Mesenteric fat pad (tissue), 1 donor: ENCODE measurements at regions not wholly inside any gene's neighbourhood (a gene's known extent, or its start where the extent isn't known, plus 50 kb on each side); places are given as distances from the start of the nearest gene placed in this dataset.
"Not testable (repeated sequence)": the region's sequence is repeated elsewhere in the genome, so short reads cannot be mapped to it uniquely, and the experiment has no call there.

Source experiments
- DNase-seq: peaks from one replicate; pipeline ENCODE4 v3.0.0-alpha.2; 2020; ENCODE audit warnings: low spot score
- donor health status: DM: yes; HTN: yes; CAD: no.

DNA sequence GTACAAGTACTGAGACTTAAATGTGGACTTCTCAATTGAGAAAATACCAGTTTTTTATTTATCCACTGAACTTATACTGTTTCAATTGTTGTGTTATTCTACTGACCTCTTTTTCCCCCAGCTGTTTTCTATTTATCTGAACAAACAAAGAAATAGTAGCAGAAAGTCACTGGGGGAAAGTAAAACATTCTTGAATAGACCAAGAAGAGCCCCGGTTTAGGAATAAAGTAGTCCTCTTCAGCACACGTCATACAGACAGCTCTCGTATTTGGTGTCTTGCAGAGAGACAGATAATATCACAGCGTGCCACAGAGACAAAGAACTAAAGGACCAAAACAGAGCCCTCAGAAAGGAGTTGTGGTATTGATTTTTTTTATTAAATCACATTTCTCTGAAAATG lies 1159.1 kb upstream of the CDH8 start:
- DNase-seq = no peak

DNA sequence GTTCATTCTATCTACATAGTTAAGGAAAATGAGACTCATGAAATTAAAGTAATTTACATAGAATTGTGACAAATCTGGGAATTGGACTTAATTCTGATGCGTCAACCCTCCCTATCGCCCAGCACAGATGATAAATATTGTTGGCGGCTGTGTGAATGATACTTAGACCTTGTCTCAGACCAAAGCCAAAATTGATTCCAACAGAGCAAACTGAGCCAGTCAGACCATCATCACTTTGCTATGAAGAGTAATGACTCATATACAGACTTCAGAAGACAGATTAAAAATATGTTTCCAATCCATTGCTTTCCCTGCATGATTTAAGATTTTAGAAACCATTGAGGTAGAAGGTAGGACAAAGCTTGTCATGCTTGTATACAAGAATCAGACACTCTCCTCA lies 1156.7 kb upstream of the CDH8 start:
- no peak for DNase-seq

- no peak for DNase-seq
Measured at GRCh38 chr16:63188086-63188771, 1152.0 kb upstream of the CDH8 start.

- DNase-seq = no peak
Measured at GRCh38 chr16:63187638-63188037, 1151.4 kb upstream of the CDH8 start.

DNA sequence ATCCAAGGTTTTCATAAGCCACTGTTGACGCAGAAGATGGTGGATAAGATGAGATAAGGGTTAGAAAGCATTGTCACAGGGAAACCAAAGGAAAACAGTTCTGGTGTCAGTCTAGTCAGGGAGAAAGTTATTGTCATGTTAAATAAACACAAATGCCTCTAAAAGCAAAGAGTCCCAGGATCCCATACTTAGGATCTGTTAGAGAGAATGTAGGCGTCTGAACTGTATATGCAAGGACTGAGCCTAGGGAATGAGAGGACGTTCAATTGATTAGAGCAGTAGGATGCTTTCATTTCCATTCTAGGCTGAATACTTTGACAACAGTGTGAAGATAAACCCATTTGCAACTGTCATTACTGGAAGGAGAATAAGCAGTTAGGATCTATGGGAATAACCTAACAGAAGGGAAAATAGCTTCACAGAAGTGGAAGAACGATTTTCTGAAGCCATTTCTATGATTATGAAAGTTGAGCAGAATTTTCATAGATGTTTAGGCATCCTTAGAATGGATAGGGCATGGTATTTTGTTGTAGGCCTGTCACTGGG lies 1149.1 kb upstream of the CDH8 start:
- no peak for DNase-seq

- no peak for DNase-seq
Measured at GRCh38 chr16:63183743-63184142, 1147.5 kb upstream of the CDH8 start.

DNA sequence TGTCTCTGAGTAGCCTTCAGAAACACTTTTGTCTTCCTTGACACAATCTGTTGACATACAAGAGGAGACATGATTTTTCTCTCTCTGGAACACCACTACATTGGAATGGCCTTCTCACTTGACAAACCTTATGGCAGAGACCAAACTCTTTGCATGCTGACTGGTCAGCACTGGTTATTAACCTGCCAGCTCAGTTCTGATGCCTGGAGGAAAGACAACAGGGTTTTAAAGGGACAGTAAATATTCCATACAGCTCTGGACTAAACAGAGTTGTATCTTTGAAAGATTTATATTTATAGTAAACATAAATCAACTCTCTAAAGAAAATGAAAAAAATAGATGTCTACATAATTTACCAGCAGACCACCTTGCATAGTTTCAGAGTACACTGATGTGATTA lies 1139.1 kb upstream of the CDH8 start:
- DNase-seq = no peak

GRCh38 chr16:63174801-63175200 lies 1138.6 kb upstream of the CDH8 start:
- DNase-seq = no peak

DNA sequence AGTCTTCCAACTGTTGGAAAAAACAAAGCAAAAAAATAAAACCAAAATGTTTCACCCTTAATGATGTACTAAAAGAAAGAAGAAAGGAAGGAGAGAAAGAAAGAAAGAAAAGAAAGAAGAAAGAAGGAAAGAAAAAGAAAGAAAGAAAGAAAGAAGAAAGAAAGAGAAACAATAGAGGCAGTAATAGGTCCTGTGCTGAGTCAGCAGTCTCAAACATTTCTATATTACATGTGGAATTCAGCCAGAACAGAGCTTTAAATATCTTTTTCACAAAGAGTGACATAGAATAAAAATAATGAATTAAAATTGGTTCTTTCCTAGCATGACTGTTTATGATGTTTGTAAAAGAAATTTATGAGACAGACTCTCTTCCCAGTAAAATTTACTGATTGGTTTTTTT lies 1135.3 kb upstream of the CDH8 start:
- DNase-seq = no peak

GRCh38 chr16:63169100-63169499 lies 1132.9 kb upstream of the CDH8 start:
- no peak for DNase-seq

DNA sequence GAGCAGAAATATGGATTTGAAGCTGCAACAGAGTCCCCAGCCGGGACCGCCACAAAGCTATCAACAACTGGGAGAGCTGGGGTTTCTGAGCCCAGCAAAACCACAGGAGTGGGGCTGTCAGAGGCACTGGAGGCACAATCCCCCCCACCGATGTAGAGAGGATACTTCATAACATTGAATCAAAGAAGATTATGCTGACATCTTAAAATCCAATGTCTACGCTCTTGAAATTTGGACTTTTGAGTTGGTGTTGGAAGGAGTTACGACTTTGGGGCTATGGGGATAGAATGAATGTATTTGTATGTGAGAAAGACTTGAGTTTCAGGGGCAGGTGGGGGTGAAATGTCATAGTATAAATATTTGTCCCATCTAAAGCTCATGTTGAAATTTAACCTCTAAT lies 1121.6 kb upstream of the CDH8 start:
- no peak for DNase-seq

DNA sequence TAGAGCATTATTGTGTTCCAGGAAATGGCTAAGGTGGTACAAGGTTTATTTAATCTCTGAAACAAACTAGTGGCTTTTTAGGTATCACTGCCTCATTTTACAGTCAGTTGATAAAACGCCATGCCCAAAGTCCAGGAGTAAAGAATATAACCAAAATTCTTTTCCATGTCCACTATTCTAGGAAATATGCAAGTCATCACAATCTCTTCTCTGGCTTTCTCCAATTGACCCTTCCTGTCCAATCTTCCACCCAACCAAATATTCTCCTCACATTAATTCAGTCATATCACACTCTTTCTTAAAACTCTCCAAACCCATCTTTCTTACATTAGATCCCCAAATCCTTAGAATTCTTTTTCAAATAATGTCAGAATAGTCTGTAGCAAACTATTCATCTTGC lies 1110.0 kb upstream of the CDH8 start:
- DNase-seq = no peak

DNA sequence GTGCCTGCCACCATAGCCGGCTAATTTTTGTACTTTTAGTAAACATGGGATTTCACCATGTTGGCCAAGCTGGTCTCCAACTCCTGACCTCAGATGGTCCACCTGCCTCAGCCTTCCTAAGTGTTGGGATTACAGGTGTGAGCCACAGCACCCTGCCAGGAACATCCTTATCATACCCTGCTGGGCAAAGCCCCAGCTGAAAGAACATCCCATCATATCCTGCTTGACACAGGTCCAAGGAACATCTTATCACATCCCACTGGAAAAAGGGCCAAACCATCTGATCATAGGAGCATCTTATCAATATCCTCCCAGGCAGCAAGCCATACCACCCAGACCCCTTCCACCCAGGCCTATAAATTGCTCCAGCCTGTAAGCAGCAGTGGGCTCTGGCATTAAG lies 1109.2 kb upstream of the CDH8 start:
- no peak for DNase-seq

GRCh38 chr16:63135069-63135468 lies 1098.8 kb upstream of the CDH8 start:
- no peak for DNase-seq

DNA sequence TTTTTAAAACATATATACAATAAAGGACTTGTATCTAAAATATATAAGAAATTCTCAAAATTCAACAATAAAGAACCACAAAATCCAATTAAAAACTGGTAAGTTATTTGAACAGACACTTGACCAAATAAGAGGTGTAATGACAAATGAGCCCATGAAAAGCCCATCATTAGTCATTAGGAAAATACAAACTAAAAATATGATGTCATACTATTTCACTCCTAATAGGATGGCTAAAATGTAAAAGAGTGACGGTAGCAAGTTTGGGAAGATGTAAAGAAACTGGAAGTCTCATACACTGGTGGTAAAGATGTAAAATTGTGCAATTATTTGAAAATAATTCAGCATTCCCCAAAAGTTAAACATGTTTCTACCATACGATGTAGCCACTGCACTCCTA lies 1095.3 kb upstream of the CDH8 start:
- no peak for DNase-seq

- DNase-seq = no peak
Measured at GRCh38 chr16:63130942-63131341, 1094.7 kb upstream of the CDH8 start.

GRCh38 chr16:63129411-63130125 lies 1093.3 kb upstream of the CDH8 start:
- peak; percentile 86 for DNase-seq

DNA sequence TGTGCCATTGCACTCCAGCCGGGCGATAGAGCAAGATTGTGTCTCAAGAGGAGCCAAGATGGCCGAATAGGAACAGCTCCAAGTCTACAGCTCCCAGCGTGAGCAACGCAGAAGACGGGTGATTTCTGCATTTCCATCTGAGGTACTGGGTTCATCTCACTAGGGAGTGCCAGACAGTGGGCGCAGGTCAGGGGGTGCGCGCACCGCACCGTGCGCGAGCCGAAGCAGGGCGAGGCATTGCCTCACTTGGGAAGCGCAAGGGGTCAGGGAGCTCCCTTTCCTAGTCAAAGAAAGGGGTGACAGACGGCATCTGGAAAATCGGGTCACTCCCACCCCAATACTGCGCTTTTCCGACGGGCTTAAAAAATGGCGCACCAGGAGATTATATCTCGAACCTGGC lies 1083.7 kb upstream of the CDH8 start:
- not testable (repeated sequence) for DNase-seq

DNA sequence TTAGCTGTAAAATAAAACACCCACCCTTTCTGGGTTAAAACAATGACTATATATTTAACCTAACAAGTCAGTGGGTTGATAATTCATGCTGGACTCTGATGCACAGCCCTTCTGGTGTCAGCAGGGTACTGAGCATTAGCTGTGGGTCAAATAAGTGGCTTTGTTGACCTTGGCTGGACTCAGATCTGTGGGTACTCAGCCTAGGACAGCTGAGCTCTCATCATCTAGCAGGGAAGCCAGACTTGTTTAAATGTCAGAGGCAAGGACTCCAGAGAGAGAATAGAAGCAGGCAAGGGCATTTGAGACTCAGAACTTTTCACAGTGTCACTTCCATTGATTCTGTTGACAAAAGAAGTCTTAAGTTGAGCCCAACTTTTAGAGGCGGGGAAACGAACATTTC lies 1063.8 kb upstream of the CDH8 start:
- no peak for DNase-seq

GRCh38 chr16:63096857-63097256 lies 1060.6 kb upstream of the CDH8 start:
- no peak for DNase-seq

GRCh38 chr16:63092736-63093135 lies 1056.5 kb upstream of the CDH8 start:
- DNase-seq = no peak

GRCh38 chr16:63082101-63082500 lies 1045.9 kb upstream of the CDH8 start:
- no peak for DNase-seq

- no peak for DNase-seq
Measured at GRCh38 chr16:63080746-63081145, 1044.5 kb upstream of the CDH8 start.
